WI38 (cell line): ENCODE measurements at regions not wholly inside any gene's neighbourhood (a gene's known extent, or its start where the extent isn't known, plus 50 kb on each side); places are given as distances from the start of the nearest gene placed in this dataset.
"Not testable (repeated sequence)": the region's sequence is repeated elsewhere in the genome, so short reads cannot be mapped to it uniquely, and the experiment has no call there.

ENCODE experiments used
- H3K4me3 ChIP-seq: 2 replicates; pipeline ENCODE4 v1.5.1; 2011; ENCODE audit warnings: low read depth, mild to moderate bottlenecking, control low read depth, low read length
- TF ChIP-seq, protein P1 (sequence below): IDR thresholded peaks from 2 replicates; pipeline ENCODE4 v1.5.1; 2012; ENCODE audit warnings: low read depth, mild to moderate bottlenecking, control low read depth, low read length

DNA sequence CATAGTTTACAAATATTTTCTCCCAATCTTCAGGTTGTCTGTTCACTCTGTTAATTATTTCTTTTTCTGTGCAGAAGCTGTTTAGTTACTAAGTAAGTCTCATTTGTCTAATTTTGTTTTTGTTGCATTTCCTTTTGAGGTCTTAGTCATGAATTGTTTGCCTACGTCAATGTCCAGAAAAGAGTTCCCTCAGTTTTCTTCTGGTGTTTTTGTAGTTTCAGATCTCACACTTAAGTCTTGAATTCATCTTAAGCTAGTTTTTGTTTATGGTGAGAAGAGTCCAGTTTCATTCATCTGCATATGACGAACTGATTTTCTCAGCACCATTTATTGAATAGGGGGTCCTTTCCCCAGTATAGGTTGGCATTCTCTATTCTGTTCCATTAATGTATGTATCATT, 1252.2 kb upstream of the TMEFF2 start:
- TF ChIP-seq, protein P1, sequence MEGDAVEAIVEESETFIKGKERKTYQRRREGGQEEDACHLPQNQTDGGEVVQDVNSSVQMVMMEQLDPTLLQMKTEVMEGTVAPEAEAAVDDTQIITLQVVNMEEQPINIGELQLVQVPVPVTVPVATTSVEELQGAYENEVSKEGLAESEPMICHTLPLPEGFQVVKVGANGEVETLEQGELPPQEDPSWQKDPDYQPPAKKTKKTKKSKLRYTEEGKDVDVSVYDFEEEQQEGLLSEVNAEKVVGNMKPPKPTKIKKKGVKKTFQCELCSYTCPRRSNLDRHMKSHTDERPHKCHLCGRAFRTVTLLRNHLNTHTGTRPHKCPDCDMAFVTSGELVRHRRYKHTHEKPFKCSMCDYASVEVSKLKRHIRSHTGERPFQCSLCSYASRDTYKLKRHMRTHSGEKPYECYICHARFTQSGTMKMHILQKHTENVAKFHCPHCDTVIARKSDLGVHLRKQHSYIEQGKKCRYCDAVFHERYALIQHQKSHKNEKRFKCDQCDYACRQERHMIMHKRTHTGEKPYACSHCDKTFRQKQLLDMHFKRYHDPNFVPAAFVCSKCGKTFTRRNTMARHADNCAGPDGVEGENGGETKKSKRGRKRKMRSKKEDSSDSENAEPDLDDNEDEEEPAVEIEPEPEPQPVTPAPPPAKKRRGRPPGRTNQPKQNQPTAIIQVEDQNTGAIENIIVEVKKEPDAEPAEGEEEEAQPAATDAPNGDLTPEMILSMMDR: no peak
- no peak overlapping the region for H3K4me3 ChIP-seq

DNA sequence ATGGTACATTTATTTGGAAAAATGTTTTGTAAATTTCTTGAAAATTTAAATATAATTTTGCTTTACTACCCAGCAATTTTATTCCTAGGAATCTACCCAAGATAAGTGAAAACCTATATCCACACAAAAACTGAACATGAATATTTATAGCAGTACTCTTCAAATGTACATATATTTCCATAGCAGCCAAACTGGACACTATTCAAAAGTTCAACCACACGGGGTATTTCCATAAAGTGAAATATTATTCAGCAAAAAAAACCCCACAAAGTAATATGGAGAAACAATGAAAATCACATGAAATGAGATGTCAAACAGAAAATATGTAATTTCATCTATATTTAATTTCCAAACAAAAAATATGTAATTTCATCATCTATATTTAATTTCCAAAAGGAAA, 1247.6 kb upstream of the TMEFF2 start:
- H3K4me3 ChIP-seq: no peak overlapping the region
- TF ChIP-seq, protein P1: no peak

DNA sequence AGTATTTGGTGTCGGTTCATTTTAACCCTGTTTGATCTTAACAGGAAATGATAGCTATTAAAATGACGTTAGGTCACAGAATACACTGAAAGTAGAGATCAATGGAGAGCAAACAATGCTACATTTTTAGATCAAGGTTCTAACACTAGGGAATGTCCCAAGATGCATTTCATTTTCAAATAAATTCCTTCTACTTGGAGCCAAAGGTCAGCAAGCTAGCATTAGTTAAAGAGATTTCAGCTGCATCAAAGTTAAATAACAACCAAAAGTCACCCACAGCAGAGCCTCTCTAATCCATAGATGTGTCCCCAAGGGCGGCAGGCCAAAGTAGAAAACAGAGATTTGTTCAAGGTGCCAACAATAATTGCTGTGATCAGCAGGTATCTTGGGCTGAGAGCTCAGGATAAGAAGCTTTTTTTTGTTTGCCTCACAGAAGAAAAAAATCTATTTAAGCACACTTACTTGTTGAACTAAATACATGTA, 1233.6 kb upstream of the TMEFF2 start:
- no peak overlapping the region for H3K4me3 ChIP-seq
- TF ChIP-seq, protein P1: no peak

DNA sequence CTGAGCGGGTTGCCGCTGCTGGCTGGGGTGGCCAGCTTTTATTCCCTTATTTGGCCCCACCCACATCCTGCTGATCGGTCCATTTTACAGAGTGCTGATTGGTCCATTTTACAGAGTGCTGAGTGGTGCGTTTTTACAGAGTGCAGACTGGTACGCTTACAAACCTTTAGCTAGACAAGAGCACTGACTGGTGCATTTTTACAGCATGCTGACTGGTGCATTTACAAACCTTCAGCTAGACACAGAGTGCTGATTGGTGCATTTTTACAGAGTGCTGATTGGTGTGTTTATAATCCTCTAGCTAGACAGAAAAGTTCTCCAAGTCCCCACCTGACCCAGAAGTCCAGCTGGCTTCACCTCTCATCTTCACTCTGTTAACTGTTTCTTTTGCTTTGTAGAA, 1217.6 kb upstream of the TMEFF2 start:
- H3K4me3 ChIP-seq: not testable (repeated sequence)

DNA sequence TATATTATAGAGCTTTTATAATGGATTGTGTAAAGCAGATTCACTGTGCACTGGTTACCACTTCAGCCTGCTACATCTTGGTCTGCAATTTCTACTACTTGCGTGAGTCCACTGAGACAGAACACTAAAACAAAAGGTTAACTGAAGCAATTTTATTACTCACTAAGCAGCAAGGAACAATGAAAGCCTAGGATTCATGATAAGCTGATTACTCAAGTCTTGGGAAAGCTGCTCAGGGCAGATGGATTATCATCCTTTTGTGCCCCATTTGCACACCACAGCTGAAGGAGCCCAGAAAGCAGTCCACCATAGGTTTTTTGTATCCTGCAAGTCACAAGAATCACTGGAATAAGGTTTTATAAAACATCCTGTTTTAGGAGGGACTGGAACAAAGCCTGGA, 1215.2 kb upstream of the TMEFF2 start:
- TF ChIP-seq, protein P1: no peak
- H3K4me3 ChIP-seq: no peak overlapping the region

DNA sequence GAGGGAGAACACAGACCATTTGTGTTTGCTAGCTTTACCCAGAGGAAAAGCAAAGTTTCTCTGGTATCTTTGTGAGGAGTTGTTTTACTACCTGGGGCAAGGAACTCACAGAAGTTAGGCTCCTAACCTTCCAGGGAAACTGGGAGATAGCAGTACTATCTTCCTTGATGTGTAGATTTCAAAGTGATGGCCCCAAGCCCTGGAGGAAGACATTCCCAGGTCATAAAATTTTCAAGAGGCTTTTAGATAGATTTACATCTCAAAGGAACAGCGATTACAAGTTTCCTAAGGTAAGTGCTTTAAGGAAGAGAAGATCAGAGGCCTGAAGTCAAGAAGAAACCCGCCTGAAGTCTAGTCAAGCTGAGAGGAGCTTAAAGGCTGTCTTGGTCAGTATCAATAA, 1187.8 kb upstream of the TMEFF2 start:
- TF ChIP-seq, protein P1: no peak
- no peak overlapping the region for H3K4me3 ChIP-seq

DNA sequence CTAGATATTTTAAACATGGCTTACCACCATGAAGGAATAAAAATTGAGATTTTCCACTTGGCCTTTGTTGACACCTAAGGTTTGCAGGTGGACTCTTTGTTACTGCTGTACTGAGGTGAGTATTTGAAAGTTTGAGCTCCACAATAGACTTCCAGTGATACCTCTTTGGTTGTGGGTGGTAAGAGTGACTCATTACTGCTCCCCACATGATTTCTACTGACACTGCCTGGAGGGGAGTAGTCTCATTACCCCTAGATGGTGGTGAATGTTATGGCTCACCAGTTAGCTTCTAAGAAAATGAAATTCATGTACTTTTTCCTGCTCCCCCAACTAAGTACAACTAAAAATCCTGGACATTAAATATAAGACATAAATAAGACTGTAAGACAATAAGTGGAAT, 1183.1 kb upstream of the TMEFF2 start:
- TF ChIP-seq, protein P1: no peak
- H3K4me3 ChIP-seq: no peak overlapping the region

DNA sequence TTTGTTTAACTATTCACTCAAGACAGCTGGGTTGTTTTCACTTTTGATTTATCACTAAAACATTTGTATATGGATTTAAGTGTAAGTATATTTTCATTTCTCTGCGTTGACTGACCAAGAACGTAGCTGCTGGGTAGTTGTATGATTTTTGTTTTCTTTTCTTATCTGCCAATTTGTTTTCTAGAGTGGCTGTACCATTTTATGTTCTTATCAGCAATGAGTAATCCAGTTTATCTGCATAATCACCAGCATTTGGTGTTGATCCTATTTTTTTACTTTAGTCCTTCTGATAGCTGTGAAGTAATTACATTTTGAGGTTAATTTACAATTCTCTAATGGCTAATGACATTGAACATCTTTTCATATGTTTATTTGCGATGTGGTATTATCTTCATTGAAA, 1178.4 kb upstream of the TMEFF2 start:
- TF ChIP-seq, protein P1: no peak
- no peak overlapping the region for H3K4me3 ChIP-seq
